ENCODE measurements at regions not wholly inside any gene's neighbourhood (a gene's known extent, or its start where the extent isn't known, plus 50 kb on each side); places are given as distances from the start of the nearest gene placed in this dataset.

DNA sequence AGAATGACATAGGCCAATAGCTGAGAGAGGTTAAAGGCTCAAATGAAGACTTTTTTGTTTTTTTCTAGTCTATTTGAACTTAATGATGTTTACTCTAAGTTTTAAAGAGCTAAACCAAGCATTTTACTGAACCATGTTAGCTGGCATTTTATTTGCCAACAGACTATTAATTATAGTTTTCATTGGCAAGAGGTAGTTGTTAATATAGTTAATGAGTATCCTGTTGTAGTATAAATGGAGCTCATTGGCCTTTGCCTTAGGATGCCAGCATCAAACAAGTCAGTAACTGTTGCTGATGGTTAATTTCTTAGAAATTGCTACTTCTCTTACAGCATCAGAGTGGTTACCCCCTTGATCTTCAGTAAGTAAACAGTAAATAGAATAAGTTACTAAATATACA lies 339.0 kb upstream of the B3GALT2 start:
- TF ChIP-seq, protein P1, sequence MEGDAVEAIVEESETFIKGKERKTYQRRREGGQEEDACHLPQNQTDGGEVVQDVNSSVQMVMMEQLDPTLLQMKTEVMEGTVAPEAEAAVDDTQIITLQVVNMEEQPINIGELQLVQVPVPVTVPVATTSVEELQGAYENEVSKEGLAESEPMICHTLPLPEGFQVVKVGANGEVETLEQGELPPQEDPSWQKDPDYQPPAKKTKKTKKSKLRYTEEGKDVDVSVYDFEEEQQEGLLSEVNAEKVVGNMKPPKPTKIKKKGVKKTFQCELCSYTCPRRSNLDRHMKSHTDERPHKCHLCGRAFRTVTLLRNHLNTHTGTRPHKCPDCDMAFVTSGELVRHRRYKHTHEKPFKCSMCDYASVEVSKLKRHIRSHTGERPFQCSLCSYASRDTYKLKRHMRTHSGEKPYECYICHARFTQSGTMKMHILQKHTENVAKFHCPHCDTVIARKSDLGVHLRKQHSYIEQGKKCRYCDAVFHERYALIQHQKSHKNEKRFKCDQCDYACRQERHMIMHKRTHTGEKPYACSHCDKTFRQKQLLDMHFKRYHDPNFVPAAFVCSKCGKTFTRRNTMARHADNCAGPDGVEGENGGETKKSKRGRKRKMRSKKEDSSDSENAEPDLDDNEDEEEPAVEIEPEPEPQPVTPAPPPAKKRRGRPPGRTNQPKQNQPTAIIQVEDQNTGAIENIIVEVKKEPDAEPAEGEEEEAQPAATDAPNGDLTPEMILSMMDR (IDR thresholded peaks at IDR 0.05; ENCODE audit: control insufficient read depth, insufficient read depth, low read depth, low read length, missing control alignments): no peak
- DNase-seq (ENCODE audit: low read depth): no peak
- H3K4me3 ChIP-seq (ENCODE audit: control insufficient read depth, low read depth, low read length): no peak overlapping the region

DNA sequence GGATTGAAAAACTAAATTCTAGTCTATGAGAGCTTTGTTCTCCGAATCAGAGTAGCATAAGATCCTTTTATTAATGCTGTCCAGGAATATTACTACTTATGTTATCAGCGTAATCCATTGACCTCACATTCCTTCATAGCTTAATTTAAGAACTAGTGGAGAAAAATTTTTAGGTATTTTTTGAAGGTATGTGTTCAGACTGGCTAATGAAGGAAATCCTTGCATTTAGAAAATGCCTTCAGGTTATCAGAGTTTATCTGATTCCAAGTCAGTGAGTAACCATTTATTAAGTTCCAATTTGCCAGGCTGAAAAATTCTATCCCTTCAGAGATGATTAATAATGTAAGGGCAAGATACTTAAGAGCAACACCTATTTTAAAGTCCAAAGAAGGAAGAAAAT lies 338.2 kb upstream of the B3GALT2 start:
- H3K4me3 ChIP-seq (ENCODE audit: control insufficient read depth, low read depth, low read length): no peak overlapping the region
- TF ChIP-seq, protein P1 (IDR thresholded peaks at IDR 0.05; ENCODE audit: control insufficient read depth, insufficient read depth, low read depth, low read length, missing control alignments): no peak
- DNase-seq (ENCODE audit: low read depth): no peak

DNA sequence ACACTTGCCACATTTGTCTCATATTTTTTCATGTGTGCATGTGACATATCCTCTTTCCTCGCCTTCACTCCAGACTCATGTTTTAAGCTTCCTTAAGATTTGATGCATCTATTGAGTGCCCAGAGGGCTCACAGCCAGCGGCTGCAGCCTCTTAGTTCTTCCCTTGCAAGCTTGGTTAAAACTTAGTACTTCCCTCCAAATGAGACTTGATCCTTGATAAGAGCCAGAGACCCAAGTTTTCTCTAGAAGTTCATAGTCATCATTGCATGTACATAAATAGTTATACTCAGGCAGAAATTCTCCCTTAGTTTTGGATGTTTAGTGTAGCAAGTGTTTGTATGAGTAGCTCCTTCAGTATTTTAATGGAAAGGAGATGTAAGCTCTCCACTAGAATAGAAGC lies 337.6 kb upstream of the B3GALT2 start:
- H3K4me3 ChIP-seq (ENCODE audit: control insufficient read depth, low read depth, low read length): no peak overlapping the region
- TF ChIP-seq, protein P1 (IDR thresholded peaks at IDR 0.05; ENCODE audit: control insufficient read depth, insufficient read depth, low read depth, low read length, missing control alignments): no peak
- DNase-seq (ENCODE audit: low read depth): no peak

DNA sequence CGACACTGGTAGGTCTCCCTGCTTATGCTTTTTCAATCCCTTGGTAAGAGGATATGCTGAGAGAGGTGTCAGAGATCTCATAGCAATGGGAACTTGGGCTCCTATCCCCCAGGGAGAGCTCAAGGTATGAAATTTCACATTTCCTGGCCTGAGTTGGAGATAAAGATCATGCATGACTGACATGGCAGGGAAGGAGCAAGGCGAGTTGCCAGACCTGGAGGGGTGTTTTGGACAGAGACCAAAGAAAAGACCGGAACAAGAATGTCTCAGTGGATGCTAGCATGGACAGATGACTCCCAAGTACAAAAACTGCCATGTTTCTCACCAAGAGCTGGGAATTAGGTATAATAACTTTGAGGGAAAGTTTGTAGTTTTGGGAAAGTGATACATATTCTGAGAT lies 334.1 kb upstream of the B3GALT2 start:
- no peak for DNase-seq (ENCODE audit: low read depth)
- no peak overlapping the region for H3K4me3 ChIP-seq (ENCODE audit: control insufficient read depth, low read depth, low read length)
- TF ChIP-seq, protein P1 (IDR thresholded peaks at IDR 0.05; ENCODE audit: control insufficient read depth, insufficient read depth, low read depth, low read length, missing control alignments): no peak

DNA sequence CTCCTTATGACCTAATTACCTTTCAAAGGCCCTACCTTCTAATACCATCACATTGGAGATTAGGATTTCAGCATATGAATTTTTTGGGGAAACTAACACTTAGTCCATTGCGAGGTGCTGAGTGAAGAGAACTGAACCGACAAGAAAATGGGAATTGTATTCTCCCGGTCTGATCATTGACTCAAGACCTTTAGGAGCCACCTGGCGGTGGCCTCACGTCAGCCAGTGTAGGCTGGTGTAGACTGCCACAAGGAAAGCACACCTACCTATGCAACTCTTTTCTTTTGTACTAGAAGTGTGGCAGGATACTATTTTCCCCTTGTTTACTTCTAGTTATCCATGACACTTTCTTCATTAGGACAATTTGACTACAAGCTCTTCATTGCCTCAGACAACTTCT lies 333.5 kb upstream of the B3GALT2 start:
- no peak overlapping the region for H3K4me3 ChIP-seq (ENCODE audit: control insufficient read depth, low read depth, low read length)
- TF ChIP-seq, protein P1 (IDR thresholded peaks at IDR 0.05; ENCODE audit: control insufficient read depth, insufficient read depth, low read depth, low read length, missing control alignments): peak; percentile 22
- no peak for DNase-seq (ENCODE audit: low read depth)

DNA sequence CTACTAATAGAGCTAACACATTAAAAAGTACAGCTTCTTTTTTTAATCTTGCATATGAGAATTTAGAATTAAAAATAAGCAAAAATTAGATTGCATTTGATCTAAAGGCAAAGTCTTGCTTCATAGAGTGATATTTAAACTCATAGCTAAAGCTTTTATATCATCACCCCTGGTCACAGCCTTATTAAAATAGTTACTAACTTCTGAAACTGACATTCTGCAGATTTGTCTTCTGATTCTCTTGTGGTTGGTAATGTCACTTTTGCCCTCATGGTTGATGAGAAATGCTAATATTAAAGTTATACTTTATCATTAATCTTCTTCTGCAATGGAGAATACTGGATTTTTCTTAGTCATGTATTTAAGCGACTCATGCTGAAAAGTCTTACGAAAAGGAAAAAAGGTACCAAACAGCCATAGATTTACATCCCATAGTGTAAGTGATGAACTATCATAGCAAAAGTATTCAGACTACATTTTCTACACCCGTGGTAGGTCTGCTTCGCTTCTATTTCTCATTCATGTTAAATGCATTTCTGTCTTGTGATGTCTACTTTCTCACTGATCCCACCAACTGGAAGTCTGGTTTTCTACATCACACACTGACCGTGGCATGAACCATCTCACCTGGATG lies 330.5 kb upstream of the B3GALT2 start:
- TF ChIP-seq, protein P1 (IDR thresholded peaks at IDR 0.05; ENCODE audit: control insufficient read depth, insufficient read depth, low read depth, low read length, missing control alignments): no peak
- DNase-seq (ENCODE audit: low read depth): no peak
- H3K4me3 ChIP-seq (ENCODE audit: control insufficient read depth, low read depth, low read length): no peak overlapping the region

DNA sequence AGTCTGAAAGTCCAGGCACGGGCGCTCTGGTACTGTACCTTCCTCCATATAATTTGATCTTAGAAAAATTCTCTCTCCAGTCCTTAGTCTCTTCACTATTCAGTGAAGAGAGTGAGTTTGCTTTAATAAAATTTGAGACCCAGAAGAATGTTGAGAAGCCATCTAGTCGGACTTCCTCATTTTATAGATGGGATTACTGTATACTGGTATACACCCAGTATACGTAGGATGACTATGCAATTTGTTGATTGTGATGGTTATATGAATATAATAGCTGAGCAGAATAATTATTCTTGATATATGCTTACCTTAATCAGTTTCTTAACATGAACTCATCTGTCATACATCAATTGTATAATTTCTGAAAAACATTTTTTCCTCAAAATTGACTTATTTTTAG lies 328.0 kb upstream of the B3GALT2 start:
- TF ChIP-seq, protein P1 (IDR thresholded peaks at IDR 0.05; ENCODE audit: control insufficient read depth, insufficient read depth, low read depth, low read length, missing control alignments): no peak
- no peak overlapping the region for H3K4me3 ChIP-seq (ENCODE audit: control insufficient read depth, low read depth, low read length)
- no peak for DNase-seq (ENCODE audit: low read depth)

Measured in AG09309 (cell line).